ENCODE measurements at regions not wholly inside any gene's neighbourhood (a gene's known extent, or its start where the extent isn't known, plus 50 kb on each side); places are given as distances from the start of the nearest gene placed in this dataset.

GRCh38 chr21:29431680-29432079, 133.0 kb downstream of the BACH1 start:
- Histone ChIP-seq H3K4me1 (ENCODE audit: control insufficient read depth in 1 of 2, insufficient read depth in 2 of 2, low read length in 2 of 2) (no peaks in the 10 kb centered on the region), H3K27me3 (ENCODE audit: control insufficient read depth in 2 of 2, insufficient read depth in 2 of 2, low read length in 2 of 2) (no peaks in the 10 kb centered on the region), H4K20me1 (ENCODE audit: insufficient read depth, low read length) (no peaks in the 10 kb centered on the region), H3K79me2 (ENCODE audit: insufficient read depth, low read length) (no peaks in the 10 kb centered on the region), H3K9ac (ENCODE audit: insufficient read depth, low read length, poor library complexity, severe bottlenecking) (no peak overlapping the region), H3K4me3 (replicated peaks in 1 of 3; ENCODE audit: low read depth in 2 of 3, low read length in 3 of 3) (no peak overlapping the region), H3K27ac (ENCODE audit: low read depth in 1 of 2, low read length in 2 of 2) (no peak overlapping the region), H3K36me3 (replicated peaks in 1 of 2; ENCODE audit: control insufficient read depth in 1 of 2, insufficient read depth in 2 of 2, low read length in 2 of 2) (peaks cover 0 to 13% of the 10 kb centered on the region in 2 donors), H2AFZ (ENCODE audit: insufficient read depth, low read depth, low read length, poor library complexity, severe bottlenecking) (no peak overlapping the region), H3K9me3 (replicated peaks in 1 of 2; ENCODE audit: control insufficient read depth in 1 of 2, insufficient read depth in 1 of 2, low read length in 2 of 2) (peaks cover 0 to 3% of the 10 kb centered on the region in 2 donors), H3K4me2 (replicated peaks; ENCODE audit: extremely low read depth, low read length, poor library complexity, severe bottlenecking) (no peak overlapping the region)
- H3K4me3 Mint-ChIP-seq: no peak overlapping the region
- DNase-seq: no peak
- H3K27ac Mint-ChIP-seq: no peak overlapping the region
- H3K4me1 Mint-ChIP-seq: no peaks in the 10 kb centered on the region
- peaks cover 0 to 5% (median 2%) of the 10 kb centered on the region in 7 donors for H3K9me3 Mint-ChIP-seq
- peaks cover 20 to 27% of the 10 kb centered on the region in 2 donors for H3K36me3 Mint-ChIP-seq
- intact Hi-C loops (cut with micrococcal nuclease): no loop called here
- no peak for TF ChIP-seq CTCF (IDR thresholded peaks at IDR 0.05)
- no peaks in the 10 kb centered on the region for H3K27me3 Mint-ChIP-seq (ENCODE audit: low read depth in 3 of 3)
- WGBS (ENCODE audit: insufficient coverage): 94% methylated on average over 2 of the region's 5 CpGs

GRCh38 chr21:29433366-29434059, 134.8 kb downstream of the BACH1 start:
- Histone ChIP-seq H3K9me3 (replicated peaks in 1 of 2; ENCODE audit: control insufficient read depth in 1 of 2, insufficient read depth in 1 of 2, low read length in 2 of 2) (peaks cover 0 to 2% of the 10 kb centered on the region in 2 donors), H4K20me1 (ENCODE audit: insufficient read depth, low read length) (no peaks in the 10 kb centered on the region), H3K4me1 (ENCODE audit: control insufficient read depth in 1 of 2, insufficient read depth in 2 of 2, low read length in 2 of 2) (no peaks in the 10 kb centered on the region), H3K4me3 (replicated peaks in 1 of 3; ENCODE audit: low read depth in 2 of 3, low read length in 3 of 3) (no peak overlapping the region), H3K4me2 (replicated peaks; ENCODE audit: extremely low read depth, low read length, poor library complexity, severe bottlenecking) (no peak overlapping the region), H3K9ac (ENCODE audit: insufficient read depth, low read length, poor library complexity, severe bottlenecking) (no peak overlapping the region), H3K36me3 (replicated peaks in 1 of 2; ENCODE audit: control insufficient read depth in 1 of 2, insufficient read depth in 2 of 2, low read length in 2 of 2) (peaks cover 0 to 13% of the 10 kb centered on the region in 2 donors), H3K27ac (ENCODE audit: low read depth in 1 of 2, low read length in 2 of 2) (no peak overlapping the region), H3K79me2 (ENCODE audit: insufficient read depth, low read length) (no peaks in the 10 kb centered on the region), H3K27me3 (ENCODE audit: control insufficient read depth in 2 of 2, insufficient read depth in 2 of 2, low read length in 2 of 2) (no peaks in the 10 kb centered on the region), H2AFZ (ENCODE audit: insufficient read depth, low read depth, low read length, poor library complexity, severe bottlenecking) (no peak overlapping the region)
- TF ChIP-seq CTCF (IDR thresholded peaks at IDR 0.05): no peak
- H3K9me3 Mint-ChIP-seq: peaks cover 0 to 5% (median 2%) of the 10 kb centered on the region in 7 donors
- no peak for DNase-seq
- no peak overlapping the region for H3K4me3 Mint-ChIP-seq
- no peak overlapping the region for H3K27ac Mint-ChIP-seq
- H3K27me3 Mint-ChIP-seq (ENCODE audit: low read depth in 3 of 3): no peaks in the 10 kb centered on the region
- no CpG with 5 or more reads among the region's 7 CpGs for WGBS (ENCODE audit: insufficient coverage)
- no peaks in the 10 kb centered on the region for H3K4me1 Mint-ChIP-seq
- intact Hi-C loops (cut with micrococcal nuclease): no loop called here
- H3K36me3 Mint-ChIP-seq: peaks cover 19 to 26% of the 10 kb centered on the region in 2 donors

Measured in CD14-positive monocyte (primary cell).